ENCODE measurements at regions not wholly inside any gene's neighbourhood (a gene's known extent, or its start where the extent isn't known, plus 50 kb on each side); places are given as distances from the start of the nearest gene placed in this dataset.

- TF ChIP-seq ZNF134 (CRISPR knock-in tag; conservative IDR thresholded peaks at IDR 0.05), result no peak
- TF ChIP-seq ZNF121 (CRISPR knock-in tag; conservative IDR thresholded peaks at IDR 0.05), result no peak
- TF ChIP-seq, protein P1, sequence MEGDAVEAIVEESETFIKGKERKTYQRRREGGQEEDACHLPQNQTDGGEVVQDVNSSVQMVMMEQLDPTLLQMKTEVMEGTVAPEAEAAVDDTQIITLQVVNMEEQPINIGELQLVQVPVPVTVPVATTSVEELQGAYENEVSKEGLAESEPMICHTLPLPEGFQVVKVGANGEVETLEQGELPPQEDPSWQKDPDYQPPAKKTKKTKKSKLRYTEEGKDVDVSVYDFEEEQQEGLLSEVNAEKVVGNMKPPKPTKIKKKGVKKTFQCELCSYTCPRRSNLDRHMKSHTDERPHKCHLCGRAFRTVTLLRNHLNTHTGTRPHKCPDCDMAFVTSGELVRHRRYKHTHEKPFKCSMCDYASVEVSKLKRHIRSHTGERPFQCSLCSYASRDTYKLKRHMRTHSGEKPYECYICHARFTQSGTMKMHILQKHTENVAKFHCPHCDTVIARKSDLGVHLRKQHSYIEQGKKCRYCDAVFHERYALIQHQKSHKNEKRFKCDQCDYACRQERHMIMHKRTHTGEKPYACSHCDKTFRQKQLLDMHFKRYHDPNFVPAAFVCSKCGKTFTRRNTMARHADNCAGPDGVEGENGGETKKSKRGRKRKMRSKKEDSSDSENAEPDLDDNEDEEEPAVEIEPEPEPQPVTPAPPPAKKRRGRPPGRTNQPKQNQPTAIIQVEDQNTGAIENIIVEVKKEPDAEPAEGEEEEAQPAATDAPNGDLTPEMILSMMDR (IDR thresholded peaks at IDR 0.05 in 2 of 3, conservative IDR thresholded peaks at IDR 0.05 in 1 of 3; ENCODE audit: insufficient read depth in 2 of 3, low read depth in 1 of 3, low read length in 3 of 3), result no peak
- no peak for TF ChIP-seq POLR2A (conservative IDR thresholded peaks at IDR 0.05)
- TF ChIP-seq ZNF174 (CRISPR knock-in tag; IDR thresholded peaks at IDR 0.05), result no peak
- TF ChIP-seq SLC30A9 (CRISPR knock-in tag; IDR thresholded peaks at IDR 0.05), result no peak
- TF ChIP-seq ZNF408 (CRISPR knock-in tag; IDR thresholded peaks at IDR 0.05; ENCODE audit: low read depth), result no peak
- TF ChIP-seq ARHGAP35 (IDR thresholded peaks at IDR 0.05; ENCODE audit: partially characterized antibody), result no peak
- no peak for TF ChIP-seq SREBF1 (IDR thresholded peaks at IDR 0.05; ENCODE audit: borderline replicate concordance, low read depth, low read length)
- no peak for TF ChIP-seq ZNF165 (CRISPR knock-in tag; IDR thresholded peaks at IDR 0.05; ENCODE audit: borderline replicate concordance)
- TF ChIP-seq GABPB1 (CRISPR knock-in tag; IDR thresholded peaks at IDR 0.05), result no peak
- no peak for TF ChIP-seq ZBTB5 (IDR thresholded peaks at IDR 0.05)
- TF ChIP-seq, protein P2, sequence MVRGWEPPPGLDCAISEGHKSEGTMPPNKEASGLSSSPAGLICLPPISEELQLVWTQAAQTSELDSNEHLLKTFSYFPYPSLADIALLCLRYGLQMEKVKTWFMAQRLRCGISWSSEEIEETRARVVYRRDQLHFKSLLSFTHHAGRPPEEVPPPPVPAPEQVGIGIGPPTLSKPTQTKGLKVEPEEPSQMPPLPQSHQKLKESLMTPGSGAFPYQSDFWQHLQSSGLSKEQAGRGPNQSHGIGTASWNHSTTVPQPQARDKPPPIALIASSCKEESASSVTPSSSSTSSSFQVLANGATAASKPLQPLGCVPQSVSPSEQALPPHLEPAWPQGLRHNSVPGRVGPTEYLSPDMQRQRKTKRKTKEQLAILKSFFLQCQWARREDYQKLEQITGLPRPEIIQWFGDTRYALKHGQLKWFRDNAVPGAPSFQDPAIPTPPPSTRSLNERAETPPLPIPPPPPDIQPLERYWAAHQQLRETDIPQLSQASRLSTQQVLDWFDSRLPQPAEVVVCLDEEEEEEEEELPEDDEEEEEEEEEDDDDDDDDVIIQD (CRISPR knock-in tag; IDR thresholded peaks at IDR 0.05), result no peak
Observed at GRCh38 chr2:118363604-118364003, 275.3 kb downstream of the INSIG2 start.

Data from K562 (cell line).